GM23338 (cell line): ENCODE measurements at regions not wholly inside any gene's neighbourhood (a gene's known extent, or its start where the extent isn't known, plus 50 kb on each side); places are given as distances from the start of the nearest gene placed in this dataset.
"Not testable (repeated sequence)": the region's sequence is repeated elsewhere in the genome, so short reads cannot be mapped to it uniquely, and the experiment has no call there.

ENCODE experiments used
- ATAC-seq: fragments of 200-7000 bp; cut with Tn5 transposase; 3 replicates; pipeline ENCODE4 v1.9.1; 2020
- DNase-seq: peaks from one replicate; pipeline ENCODE4 v3.0.0-alpha.2; 2015; ENCODE audit warnings: low spot score
- H2AFZ ChIP-seq: fragments of 200-600 bp; sonication (generic); 2 replicates; pipeline ENCODE4 v1.8.0; 2016; ENCODE audit warnings: antibody characterized with exemption, mild to moderate bottlenecking, moderate library complexity
- H3F3A ChIP-seq: fragments of 200-600 bp; sonication (generic); replicated peaks from 2 replicates; pipeline ENCODE4 v1.8.0; 2017; ENCODE audit warnings: antibody characterized with exemption, mixed run types, low read depth
- H3K27ac ChIP-seq: fragments of 200-600 bp; sonication (generic); 2 replicates; pipeline ENCODE4 v1.6.1; 2016; ENCODE audit warnings: low read depth
- H3K27me3 ChIP-seq: fragments of 200-600 bp; sonication (generic); 2 replicates; pipeline ENCODE4 v1.8.0; 2016; ENCODE audit warnings: mild to moderate bottlenecking, mixed run types, moderate library complexity; ENCODE audit not compliant: insufficient read depth
- H3K36me3 ChIP-seq: fragments of 200-600 bp; sonication (generic); 2 replicates; pipeline ENCODE4 v1.8.0; 2016; ENCODE audit warnings: mild to moderate bottlenecking; ENCODE audit not compliant: insufficient read depth
- H3K4me1 ChIP-seq: fragments of 200-600 bp; sonication (generic); 2 replicates; pipeline ENCODE4 v1.8.0; 2016; ENCODE audit warnings: mild to moderate bottlenecking, moderate library complexity; ENCODE audit not compliant: insufficient read depth
- H3K4me2 ChIP-seq: fragments of 200-600 bp; sonication (generic); 2 replicates; pipeline ENCODE4 v1.7.1; 2017; ENCODE audit warnings: mixed run types
- H3K4me3 ChIP-seq: fragments of 200-600 bp; sonication (generic); 2 replicates; pipeline ENCODE4 v1.6.1; 2016; ENCODE audit warnings: mixed run types
- H3K79me2 ChIP-seq: fragments of 200-600 bp; sonication (generic); replicated peaks from 2 replicates; pipeline ENCODE4 v1.8.0; 2017; ENCODE audit warnings: mild to moderate bottlenecking; ENCODE audit not compliant: insufficient read depth
- H3K9me2 ChIP-seq: fragments of 200-600 bp; sonication (generic); 2 replicates; pipeline ENCODE4 v1.8.0; 2017; ENCODE audit not compliant: insufficient read depth
- H4K20me1 ChIP-seq: fragments of 200-600 bp; sonication (generic); replicated peaks from 2 replicates; pipeline ENCODE4 v1.8.0; 2017; ENCODE audit warnings: mild to moderate bottlenecking; ENCODE audit not compliant: insufficient read depth
- H3K27ac Mint-ChIP-seq: 2 replicates; pipeline ENCODE4 v1.8.0; 2020; ENCODE audit warnings: inconsistent platforms, mild to moderate bottlenecking, moderate library complexity, mixed read lengths
- H3K27me3 Mint-ChIP-seq: 3 replicates; pipeline ENCODE4 v1.8.0; 2022; ENCODE audit warnings: low read depth, mild to moderate bottlenecking, moderate library complexity, mixed read lengths, inconsistent platforms; ENCODE audit not compliant: insufficient read depth, poor library complexity
- H3K36me3 Mint-ChIP-seq: 3 replicates; pipeline ENCODE4 v1.8.0; 2021; ENCODE audit warnings: low read depth, mild to moderate bottlenecking, inconsistent platforms, moderate library complexity, mixed read lengths
- H3K4me1 Mint-ChIP-seq: 3 replicates; pipeline ENCODE4 v1.8.0; 2020; ENCODE audit warnings: mild to moderate bottlenecking, inconsistent platforms, mixed read lengths
- H3K4me3 Mint-ChIP-seq: 3 replicates; pipeline ENCODE4 v1.8.0; 2021; ENCODE audit warnings: moderate library complexity, mild to moderate bottlenecking, inconsistent platforms, mixed read lengths
- H3K9me3 Mint-ChIP-seq: 3 replicates; pipeline ENCODE4 v1.8.0; 2020; ENCODE audit warnings: moderate library complexity, mild to moderate bottlenecking, inconsistent platforms, mixed read lengths
- CREB1 ChIP-seq: fragments of 250-450 bp; sonication (Bioruptor Pico); IDR thresholded peaks from 2 replicates; pipeline ENCODE4 v1.5.0; 2020; ENCODE audit warnings: low read depth, mild to moderate bottlenecking, moderate library complexity
- ETS1 ChIP-seq: IDR thresholded peaks from 2 replicates; pipeline ENCODE4 v1.6.1; 2016; ENCODE audit warnings: antibody characterized with exemption
- JUNB ChIP-seq: IDR thresholded peaks from one replicate; pipeline ENCODE4 v1.6.1; 2016; ENCODE audit warnings: antibody characterized with exemption; ENCODE audit not compliant: unreplicated experiment
- ZNF114 ChIP-seq: fragments of 250-450 bp; sonication (Bioruptor Pico); IDR thresholded peaks from 2 replicates; pipeline ENCODE4 v1.5.0; 2020; ENCODE audit warnings: mild to moderate bottlenecking, moderate library complexity
- ZNF331 ChIP-seq: fragments of 250-450 bp; sonication (Bioruptor Pico); IDR thresholded peaks from 2 replicates; pipeline ENCODE4 v1.5.0; 2020; ENCODE audit warnings: low read depth, mild to moderate bottlenecking, moderate library complexity
- TF ChIP-seq, protein P1 (sequence below): fragments of 250-450 bp; sonication (Bioruptor Pico); IDR thresholded peaks from 2 replicates; pipeline ENCODE4 v1.5.0; 2020; ENCODE audit warnings: mild to moderate bottlenecking, moderate library complexity
- TF ChIP-seq, protein P2 (sequence below), 2 experiments: fragments of 200-600 bp in 1 of 2; sonication (generic) in 1 of 2; conservative IDR thresholded peaks; 2 replicates each; pipeline versions ENCODE4 v1.5.1 to v1.6.1; 2016 to 2017; ENCODE audit warnings: antibody characterized with exemption in 2 of 2, low read depth in 2 of 2, mild to moderate bottlenecking in 2 of 2, moderate library complexity in 1 of 2

DNA sequence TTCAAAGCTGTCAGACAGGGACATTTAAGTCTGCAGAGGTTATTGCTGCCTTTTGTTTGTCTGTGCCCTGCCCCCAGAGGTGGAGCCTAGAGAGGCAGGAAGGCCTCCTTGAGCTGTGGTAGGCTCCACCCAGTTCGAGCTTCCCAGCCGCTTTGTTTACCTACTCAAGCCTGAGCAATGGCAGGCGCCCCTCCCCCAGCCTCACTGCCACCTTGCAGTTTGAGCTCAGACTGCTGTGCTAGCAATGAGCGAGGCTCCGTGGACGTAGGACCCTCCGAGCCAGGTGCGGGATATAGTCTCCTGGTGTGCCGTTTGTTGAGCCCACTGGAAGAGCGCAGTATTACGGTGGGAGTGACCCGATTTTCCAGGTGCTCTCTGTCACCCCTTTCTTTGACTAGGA is 1193.9 kb downstream of the FAM181B start:
- not testable (repeated sequence) for H3K4me1 ChIP-seq, H3K79me2 ChIP-seq, H3K36me3 Mint-ChIP-seq, H3K4me1 Mint-ChIP-seq, DNase-seq, H2AFZ ChIP-seq, H3K27ac ChIP-seq, H3F3A ChIP-seq, H3K36me3 ChIP-seq, H3K4me2 ChIP-seq, H3K27me3 Mint-ChIP-seq, H3K4me3 Mint-ChIP-seq, H3K27me3 ChIP-seq, H3K9me2 ChIP-seq, H4K20me1 ChIP-seq, ATAC-seq, H3K4me3 ChIP-seq, H3K27ac Mint-ChIP-seq
- peaks cover 31% of the 10 kb centered on the region for H3K9me3 Mint-ChIP-seq

- H3K27ac Mint-ChIP-seq: no peak overlapping the region
- no peak for ATAC-seq
- TF ChIP-seq, protein P1, sequence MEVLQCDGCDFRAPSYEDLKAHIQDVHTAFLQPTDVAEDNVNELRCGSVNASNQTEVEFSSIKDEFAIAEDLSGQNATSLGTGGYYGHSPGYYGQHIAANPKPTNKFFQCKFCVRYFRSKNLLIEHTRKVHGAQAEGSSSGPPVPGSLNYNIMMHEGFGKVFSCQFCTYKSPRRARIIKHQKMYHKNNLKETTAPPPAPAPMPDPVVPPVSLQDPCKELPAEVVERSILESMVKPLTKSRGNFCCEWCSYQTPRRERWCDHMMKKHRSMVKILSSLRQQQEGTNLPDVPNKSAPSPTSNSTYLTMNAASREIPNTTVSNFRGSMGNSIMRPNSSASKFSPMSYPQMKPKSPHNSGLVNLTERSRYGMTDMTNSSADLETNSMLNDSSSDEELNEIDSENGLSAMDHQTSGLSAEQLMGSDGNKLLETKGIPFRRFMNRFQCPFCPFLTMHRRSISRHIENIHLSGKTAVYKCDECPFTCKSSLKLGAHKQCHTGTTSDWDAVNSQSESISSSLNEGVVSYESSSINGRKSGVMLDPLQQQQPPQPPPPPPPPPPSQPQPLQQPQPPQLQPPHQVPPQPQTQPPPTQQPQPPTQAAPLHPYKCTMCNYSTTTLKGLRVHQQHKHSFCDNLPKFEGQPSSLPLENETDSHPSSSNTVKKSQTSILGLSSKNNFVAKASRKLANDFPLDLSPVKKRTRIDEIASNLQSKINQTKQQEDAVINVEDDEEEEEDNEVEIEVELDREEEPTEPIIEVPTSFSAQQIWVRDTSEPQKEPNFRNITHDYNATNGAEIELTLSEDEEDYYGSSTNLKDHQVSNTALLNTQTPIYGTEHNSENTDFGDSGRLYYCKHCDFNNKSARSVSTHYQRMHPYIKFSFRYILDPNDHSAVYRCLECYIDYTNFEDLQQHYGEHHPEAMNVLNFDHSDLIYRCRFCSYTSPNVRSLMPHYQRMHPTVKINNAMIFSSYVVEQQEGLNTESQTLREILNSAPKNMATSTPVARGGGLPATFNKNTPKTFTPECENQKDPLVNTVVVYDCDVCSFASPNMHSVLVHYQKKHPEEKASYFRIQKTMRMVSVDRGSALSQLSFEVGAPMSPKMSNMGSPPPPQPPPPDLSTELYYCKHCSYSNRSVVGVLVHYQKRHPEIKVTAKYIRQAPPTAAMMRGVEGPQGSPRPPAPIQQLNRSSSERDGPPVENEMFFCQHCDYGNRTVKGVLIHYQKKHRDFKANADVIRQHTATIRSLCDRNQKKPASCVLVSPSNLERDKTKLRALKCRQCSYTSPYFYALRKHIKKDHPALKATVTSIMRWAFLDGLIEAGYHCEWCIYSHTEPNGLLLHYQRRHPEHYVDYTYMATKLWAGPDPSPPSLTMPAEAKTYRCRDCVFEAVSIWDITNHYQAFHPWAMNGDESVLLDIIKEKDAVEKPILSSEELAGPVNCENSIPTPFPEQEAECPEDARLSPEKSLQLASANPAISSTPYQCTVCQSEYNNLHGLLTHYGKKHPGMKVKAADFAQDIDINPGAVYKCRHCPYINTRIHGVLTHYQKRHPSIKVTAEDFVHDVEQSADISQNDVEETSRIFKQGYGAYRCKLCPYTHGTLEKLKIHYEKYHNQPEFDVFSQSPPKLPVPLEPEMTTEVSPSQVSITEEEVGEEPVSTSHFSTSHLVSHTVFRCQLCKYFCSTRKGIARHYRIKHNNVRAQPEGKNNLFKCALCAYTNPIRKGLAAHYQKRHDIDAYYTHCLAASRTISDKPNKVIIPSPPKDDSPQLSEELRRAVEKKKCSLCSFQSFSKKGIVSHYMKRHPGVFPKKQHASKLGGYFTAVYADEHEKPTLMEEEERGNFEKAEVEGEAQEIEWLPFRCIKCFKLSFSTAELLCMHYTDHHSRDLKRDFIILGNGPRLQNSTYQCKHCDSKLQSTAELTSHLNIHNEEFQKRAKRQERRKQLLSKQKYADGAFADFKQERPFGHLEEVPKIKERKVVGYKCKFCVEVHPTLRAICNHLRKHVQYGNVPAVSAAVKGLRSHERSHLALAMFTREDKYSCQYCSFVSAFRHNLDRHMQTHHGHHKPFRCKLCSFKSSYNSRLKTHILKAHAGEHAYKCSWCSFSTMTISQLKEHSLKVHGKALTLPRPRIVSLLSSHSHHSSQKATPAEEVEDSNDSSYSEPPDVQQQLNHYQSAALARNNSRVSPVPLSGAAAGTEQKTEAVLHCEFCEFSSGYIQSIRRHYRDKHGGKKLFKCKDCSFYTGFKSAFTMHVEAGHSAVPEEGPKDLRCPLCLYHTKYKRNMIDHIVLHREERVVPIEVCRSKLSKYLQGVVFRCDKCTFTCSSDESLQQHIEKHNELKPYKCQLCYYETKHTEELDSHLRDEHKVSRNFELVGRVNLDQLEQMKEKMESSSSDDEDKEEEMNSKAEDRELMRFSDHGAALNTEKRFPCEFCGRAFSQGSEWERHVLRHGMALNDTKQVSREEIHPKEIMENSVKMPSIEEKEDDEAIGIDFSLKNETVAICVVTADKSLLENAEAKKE (CRISPR knock-in tag): no peak
- TF ChIP-seq ZNF331 (CRISPR knock-in tag): no peak
- no peak for TF ChIP-seq ZNF114
- TF ChIP-seq ETS1: no peak
- no peak for TF ChIP-seq CREB1 (CRISPR knock-in tag)
- TF ChIP-seq, protein P2, sequence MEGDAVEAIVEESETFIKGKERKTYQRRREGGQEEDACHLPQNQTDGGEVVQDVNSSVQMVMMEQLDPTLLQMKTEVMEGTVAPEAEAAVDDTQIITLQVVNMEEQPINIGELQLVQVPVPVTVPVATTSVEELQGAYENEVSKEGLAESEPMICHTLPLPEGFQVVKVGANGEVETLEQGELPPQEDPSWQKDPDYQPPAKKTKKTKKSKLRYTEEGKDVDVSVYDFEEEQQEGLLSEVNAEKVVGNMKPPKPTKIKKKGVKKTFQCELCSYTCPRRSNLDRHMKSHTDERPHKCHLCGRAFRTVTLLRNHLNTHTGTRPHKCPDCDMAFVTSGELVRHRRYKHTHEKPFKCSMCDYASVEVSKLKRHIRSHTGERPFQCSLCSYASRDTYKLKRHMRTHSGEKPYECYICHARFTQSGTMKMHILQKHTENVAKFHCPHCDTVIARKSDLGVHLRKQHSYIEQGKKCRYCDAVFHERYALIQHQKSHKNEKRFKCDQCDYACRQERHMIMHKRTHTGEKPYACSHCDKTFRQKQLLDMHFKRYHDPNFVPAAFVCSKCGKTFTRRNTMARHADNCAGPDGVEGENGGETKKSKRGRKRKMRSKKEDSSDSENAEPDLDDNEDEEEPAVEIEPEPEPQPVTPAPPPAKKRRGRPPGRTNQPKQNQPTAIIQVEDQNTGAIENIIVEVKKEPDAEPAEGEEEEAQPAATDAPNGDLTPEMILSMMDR (conservative IDR thresholded peaks at IDR 0.05; ENCODE audit: low read depth in 2 of 2): no peak
- no peak for TF ChIP-seq JUNB
- peaks cover 2% of the 10 kb centered on the region for H3K27me3 Mint-ChIP-seq
- no peaks in the 10 kb centered on the region for H3K36me3 ChIP-seq
- no peak overlapping the region for H3K4me3 Mint-ChIP-seq
- H3K27me3 ChIP-seq: no peaks in the 10 kb centered on the region
- no peaks in the 10 kb centered on the region for H3K9me3 Mint-ChIP-seq
- no peaks in the 10 kb centered on the region for H3K79me2 ChIP-seq
- no peak overlapping the region for H2AFZ ChIP-seq
- H3F3A ChIP-seq: no peaks in the 10 kb centered on the region
- no peak overlapping the region for H3K4me3 ChIP-seq
- H3K4me1 ChIP-seq: no peaks in the 10 kb centered on the region
- no peak for DNase-seq
- H3K4me2 ChIP-seq: no peak overlapping the region
- H3K9me2 ChIP-seq: no peaks in the 10 kb centered on the region; the same call in 1 of the 2 replicates
- H4K20me1 ChIP-seq: no peaks in the 10 kb centered on the region
- no peaks in the 10 kb centered on the region for H3K4me1 Mint-ChIP-seq
- no peak overlapping the region for H3K27ac ChIP-seq
- no peaks in the 10 kb centered on the region for H3K36me3 Mint-ChIP-seq
These were observed 1218.1 kb downstream of the FAM181B start for GRCh38 chr11:81515566-81515965.
